HCT116 (cell line): ENCODE measurements at regions not wholly inside any gene's neighbourhood (a gene's known extent, or its start where the extent isn't known, plus 50 kb on each side); places are given as distances from the start of the nearest gene placed in this dataset.
"Not testable (repeated sequence)": the region's sequence is repeated elsewhere in the genome, so short reads cannot be mapped to it uniquely, and the experiment has no call there.

ENCODE experiments used
- ATAC-seq: fragments of 200-7000 bp; cut with Tn5 transposase; 2 replicates; pipeline ENCODE4 v1.9.1; 2020; ENCODE audit warnings: mild to moderate bottlenecking, moderate library complexity
- BruUV-seq: library from RNA; stranded (reverse); fragments of 400-500 nt; replicated peaks from 2 replicates; lab custom pipeline; 2021; lab: Mats Ljungman, UMichigan
- CTCF ChIA-PET: fragments of 300-600 bp; sonication (Branson Sonifier 250); formaldehyde crosslinking; loops from one replicate; lab custom pipeline; 2021; ENCODE audit warnings: antibody characterized with exemption; lab: Charles Lee
- POLR2A ChIA-PET: fragments of 300-600, 350-600 bp; sonication (Branson Sonifier 250); formaldehyde crosslinking; loops from one replicate; lab custom pipeline; 2021; ENCODE audit warnings: antibody characterized with exemption; lab: Charles Lee
- RAD21 ChIA-PET, 2 experiments: fragments of 300-600 bp; sonication (Branson Sonifier 250); formaldehyde crosslinking; loops; one replicate each; lab custom pipeline; 2023; ENCODE audit warnings: low total read pairs in 2 of 2; ENCODE audit not compliant: uncharacterized antibody in 2 of 2, unreplicated experiment in 2 of 2, low non-redundant PET in 1 of 2; lab: Charles Lee
- DNase-seq: peaks from one replicate; pipeline ENCODE4 v3.0.0-alpha.2; 2010; ENCODE audit warnings: low read depth, low spot score
- H2AFZ ChIP-seq: fragments of 200-600 bp; shearing (Covaris generic), sonication (generic); 2 replicates; pipeline ENCODE4 v1.6.1; 2017; ENCODE audit warnings: low read depth, mixed run types, mixed read lengths, antibody characterized with exemption, low read length; ENCODE audit not compliant: poor library complexity, severe bottlenecking
- H3K27ac ChIP-seq: 2 replicates; pipeline ENCODE4 v1.5.1; 2012; ENCODE audit warnings: low read depth, low read length
- H3K27me3 ChIP-seq: fragments of 200-600 bp; sonication (generic); 2 replicates; pipeline ENCODE4 v1.6.1; 2016; ENCODE audit warnings: mixed run types, low read length, mixed read lengths; ENCODE audit not compliant: insufficient read depth
- H3K36me3 ChIP-seq, 2 experiments: fragments of 200-500 bp in 1 of 2; fragments of 200-600 bp in 1 of 2; sonication (Bioruptor generic) in 1 of 2; sonication (generic) in 1 of 2; 2 replicates each; pipeline versions ENCODE4 v1.5.1 to v1.6.1; 2014 to 2016; ENCODE audit warnings: low read length in 2 of 2, inconsistent platforms in 1 of 2, mixed read lengths in 1 of 2, mixed run types in 1 of 2; ENCODE audit not compliant: insufficient read depth in 2 of 2, control insufficient read depth in 1 of 2
- H3K4me1 ChIP-seq, 2 experiments: fragments of 200-600 bp in 1 of 2; sonication (generic) in 1 of 2; 2 replicates each; pipeline versions ENCODE4 v1.5.1 to v1.6.1; 2012 to 2017; ENCODE audit warnings: low read length in 2 of 2, inconsistent platforms in 1 of 2, mild to moderate bottlenecking in 1 of 2, mixed read lengths in 1 of 2, mixed run types in 1 of 2, moderate library complexity in 1 of 2; ENCODE audit not compliant: insufficient read depth in 2 of 2, control insufficient read depth in 1 of 2
- H3K4me2 ChIP-seq: fragments of 200-600 bp; sonication (generic); 2 replicates; pipeline ENCODE4 v1.6.1; 2017; ENCODE audit warnings: mixed run types, low read length, mixed read lengths
- H3K4me3 ChIP-seq, 2 experiments: fragments of 200-600 bp in 1 of 2; sonication (generic) in 1 of 2; replicated peaks in 1 of 2; 2 replicates each; pipeline ENCODE4 v1.5.1; 2011 to 2016; ENCODE audit warnings: low read length in 2 of 2, control low read depth in 1 of 2, low read depth in 1 of 2, mild to moderate bottlenecking in 1 of 2, mixed read lengths in 1 of 2, mixed run types in 1 of 2
- H3K79me2 ChIP-seq: fragments of 200-600 bp; sonication (generic); 2 replicates; pipeline ENCODE4 v1.6.1; 2017; ENCODE audit warnings: mild to moderate bottlenecking, mixed run types, low read length, moderate library complexity, mixed read lengths; ENCODE audit not compliant: insufficient read depth
- H3K9ac ChIP-seq: fragments of 200-600 bp; sonication (generic); 2 replicates; pipeline ENCODE4 v1.6.1; 2016; ENCODE audit warnings: low read length, mixed read lengths
- H3K9me2 ChIP-seq: fragments of 200-600 bp; sonication (generic), shearing (Covaris generic); 2 replicates; pipeline ENCODE4 v1.6.1; 2017; ENCODE audit warnings: mixed run types, mild to moderate bottlenecking, moderate library complexity; ENCODE audit not compliant: insufficient read depth
- H3K9me3 ChIP-seq, 2 experiments: fragments of 200-500 bp in 1 of 2; fragments of 200-600 bp in 1 of 2; sonication (Bioruptor generic) in 1 of 2; sonication (generic) in 1 of 2; 2 replicates each; pipeline ENCODE4 v1.6.1; 2014 to 2017; ENCODE audit warnings: low read length in 2 of 2, mixed read lengths in 2 of 2, inconsistent platforms in 1 of 2, low read depth in 1 of 2, mild to moderate bottlenecking in 1 of 2, mixed run types in 1 of 2, moderate library complexity in 1 of 2; ENCODE audit not compliant: control insufficient read depth in 1 of 2, insufficient read depth in 1 of 2
- H4K20me1 ChIP-seq: fragments of 200-600 bp; sonication (generic), shearing (Covaris generic); 2 replicates; pipeline ENCODE4 v1.6.1; 2017; ENCODE audit warnings: mixed run types, mild to moderate bottlenecking, moderate library complexity; ENCODE audit not compliant: insufficient read depth
- CEBPB ChIP-seq: IDR thresholded peaks from 2 replicates; pipeline ENCODE4 v1.6.1; 2012; ENCODE audit warnings: low read depth
- ELF1 ChIP-seq: IDR thresholded peaks from 2 replicates; pipeline ENCODE4 v1.6.1; 2012; ENCODE audit warnings: low read depth, borderline replicate concordance
- POLR2A ChIP-seq: IDR thresholded peaks from 2 replicates; pipeline ENCODE4 v1.7.0; 2011; ENCODE audit warnings: borderline replicate concordance; ENCODE audit not compliant: insufficient read depth, insufficient read length; ENCODE audit errors: extremely low read depth
- intact Hi-C: fragments of 100-400 bp; cut with micrococcal nuclease; formaldehyde crosslinking; loops from 2 replicates; pipeline ENCODE4 v1.10.0; 2022

GRCh38 chr20:53654932-53655624 is 61.4 kb upstream of the ZNF217 start:
- no peak overlapping the region for H3K4me3 ChIP-seq
- no peak overlapping the region for H3K4me2 ChIP-seq
- H3K9me2 ChIP-seq = no peaks in the 10 kb centered on the region
- DNase-seq (no peak), ATAC-seq (no peak)
- H3K27ac ChIP-seq = no peak overlapping the region
- H3K27me3 ChIP-seq = no peaks in the 10 kb centered on the region
- no peaks in the 10 kb centered on the region for H4K20me1 ChIP-seq
- H3K79me2 ChIP-seq = no peaks in the 10 kb centered on the region
- no peaks in the 10 kb centered on the region for H3K36me3 ChIP-seq
- peaks cover 13 to 26% of the 10 kb centered on the region in 2 experiments for H3K4me1 ChIP-seq
- ChIA-PET POLR2A (no interaction called here), RAD21 (no interaction called here), CTCF (no interaction called here)
- H3K9me3 ChIP-seq = no peaks in the 10 kb centered on the region
- TF ChIP-seq ELF1 = no peak
- no peak for TF ChIP-seq POLR2A
- TF ChIP-seq CEBPB = no peak
- no TSS peak for BruUV-seq
- H3K9ac ChIP-seq = no peak overlapping the region
- peak overlapping the region; percentile 96 for H2AFZ ChIP-seq
- intact Hi-C loops = no loop called here

DNA sequence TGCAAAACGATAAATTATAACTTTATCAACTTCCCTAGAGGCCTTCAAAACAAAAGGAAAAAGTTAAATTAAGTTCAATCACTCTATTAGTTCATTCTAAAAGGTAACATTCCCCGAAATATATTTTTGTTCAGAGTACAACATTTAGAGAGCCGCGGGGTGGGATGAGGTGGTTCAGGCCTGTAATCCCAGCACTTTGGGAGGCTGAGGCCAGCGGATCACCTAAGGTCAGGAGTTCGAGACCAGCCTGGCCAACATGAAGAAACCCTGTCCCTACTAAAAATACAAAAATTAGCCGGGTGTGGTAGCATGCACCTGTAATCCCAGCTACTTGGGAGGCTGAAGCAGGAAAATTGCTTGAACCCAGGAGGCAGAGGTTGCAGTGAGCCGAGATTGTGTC is 60.9 kb upstream of the ZNF217 start:
- DNase-seq, H3K9me3 ChIP-seq, H4K20me1 ChIP-seq, intact Hi-C loops, ATAC-seq, POLR2A ChIA-PET, H3K27me3 ChIP-seq, H3K9ac ChIP-seq, RAD21 ChIA-PET, CTCF ChIA-PET, H3K79me2 ChIP-seq, H3K9me2 ChIP-seq, H3K36me3 ChIP-seq, H3K4me3 ChIP-seq, H3K4me2 ChIP-seq, H3K27ac ChIP-seq, H2AFZ ChIP-seq, BruUV-seq: not testable (repeated sequence)
- peaks cover 13 to 26% of the 10 kb centered on the region in 2 experiments for H3K4me1 ChIP-seq
